Psoas muscle (tissue), 7 donors: ENCODE measurements at regions not wholly inside any gene's neighbourhood (a gene's known extent, or its start where the extent isn't known, plus 50 kb on each side); places are given as distances from the start of the nearest gene placed in this dataset.
"Not testable (repeated sequence)": the region's sequence is repeated elsewhere in the genome, so short reads cannot be mapped to it uniquely, and the experiment has no call there.

Experiments used
- ATAC-seq, 4 donors: fragments of 200-7000 bp; cut with Tn5 transposase; one replicate each; pipeline ENCODE4 v1.9.1; 2020; ENCODE audit warnings: moderate library complexity in 3 of 4, mild to moderate bottlenecking in 2 of 4
- DNase-seq, 2 donors: peaks; one replicate each; pipeline ENCODE4 v3.0.0-alpha.2; 2020
- H3K27ac ChIP-seq: fragments of 200-600 bp; one replicate; pipeline ENCODE4 v1.8.0; 2022
- H3K27me3 ChIP-seq, 3 donors: fragments of 200-600 bp in 1 of 3; one replicate each; pipeline versions ENCODE4 v1.6.1 to v1.8.0; 2013 to 2022; ENCODE audit warnings: low read length in 2 of 3, mild to moderate bottlenecking in 2 of 3, moderate library complexity in 1 of 3; ENCODE audit not compliant: insufficient read depth in 3 of 3
- H3K36me3 ChIP-seq, 2 donors: fragments of 200-600 bp in 1 of 2; one replicate each; pipeline versions ENCODE4 v1.6.1 to v1.8.0; 2013 to 2022; ENCODE audit warnings: low read depth in 1 of 2, mild to moderate bottlenecking in 1 of 2, moderate library complexity in 1 of 2; ENCODE audit not compliant: insufficient read depth in 1 of 2
- H3K4me1 ChIP-seq: fragments of 200-600 bp; one replicate; pipeline ENCODE4 v1.8.0; 2022
- H3K4me3 ChIP-seq: fragments of 200-600 bp; one replicate; pipeline ENCODE4 v1.8.0; 2022; ENCODE audit warnings: mild to moderate bottlenecking
- H3K9me3 ChIP-seq: fragments of 200-600 bp; one replicate; pipeline ENCODE4 v1.8.0; 2022
- CTCF ChIP-seq: fragments of 200-600 bp; IDR thresholded peaks from one replicate; pipeline ENCODE4 v1.8.0; 2022; ENCODE audit warnings: antibody characterized with exemption
- WGBS, 3 donors: extraction: QIAGEN DNeasy Blood & Tissue Kit; methylation state at CpG; one replicate each; pipeline versions ENCODE4 v1.1.6 to v1.1.7; 2013; 5-methylcytosine and 5-hydroxymethylcytosine counted together
- intact Hi-C, 2 donors: fragments of 100-400 bp; cut with DNase I; formaldehyde crosslinking; loops; one replicate each; pipeline versions ENCODE4 v1.11.0 to v1.14.2; 2022
- donor health status: healthy with polysubstance abuse.
- donor health status: DM: no; HTN: no; CAD: no; lungs with moderate emphysema.
- donor health status: Bipolar disorder and iron deficiency.
- donor health status: healthy.
- donor health status: DM: yes; HTN: yes; CAD: no.
- donor health status: DM: no; HTN: no; CAD: no.
- donor health status: DM: yes; HTN: yes; CAD: no.

GRCh38 chr3:171980578-171981270, 58.7 kb upstream of the FNDC3B start:
- Histone ChIP-seq H3K4me3 (no peak overlapping the region), H3K4me1 (no peaks in the 10 kb centered on the region), H3K27me3 (no peaks in the 10 kb centered on the region), H3K36me3 (no peaks in the 10 kb centered on the region), H3K9me3 (no peaks in the 10 kb centered on the region), H3K27ac (no peak overlapping the region)
- no peak for ATAC-seq
- intact Hi-C loops: no loop called here
- no peak for DNase-seq
- WGBS, 3 donors: 56 to 67% (median 60%) methylated on average over 2 of the region's 2 CpGs
- no peak for TF ChIP-seq CTCF

DNA sequence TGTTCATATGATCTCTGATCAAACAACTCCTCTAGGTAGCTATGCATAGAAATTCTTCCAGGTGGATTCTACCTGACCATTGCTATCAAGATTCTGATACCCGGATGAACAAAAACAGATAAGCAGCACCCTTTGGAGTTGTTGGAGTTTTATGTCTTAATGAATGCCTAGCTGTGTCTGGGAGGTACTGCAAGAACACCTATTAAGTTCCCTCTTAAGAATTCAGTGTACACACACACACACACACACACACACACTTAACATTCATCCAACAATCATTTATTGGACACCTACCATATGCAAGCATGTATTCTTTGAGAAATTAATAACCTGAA, 58.1 kb upstream of the FNDC3B start:
- ATAC-seq (no peak), DNase-seq (no peak)
- Histone ChIP-seq H3K9me3 (no peaks in the 10 kb centered on the region), H3K4me1 (no peaks in the 10 kb centered on the region), H3K36me3 (no peaks in the 10 kb centered on the region), H3K27ac (no peak overlapping the region), H3K4me3 (no peak overlapping the region), H3K27me3 (no peaks in the 10 kb centered on the region)
- no peak for TF ChIP-seq CTCF
- 83 to 94% (median 87%) methylated on average over 1 of the region's 1 CpG for WGBS, 3 donors
- intact Hi-C loops: no loop called here

DNA sequence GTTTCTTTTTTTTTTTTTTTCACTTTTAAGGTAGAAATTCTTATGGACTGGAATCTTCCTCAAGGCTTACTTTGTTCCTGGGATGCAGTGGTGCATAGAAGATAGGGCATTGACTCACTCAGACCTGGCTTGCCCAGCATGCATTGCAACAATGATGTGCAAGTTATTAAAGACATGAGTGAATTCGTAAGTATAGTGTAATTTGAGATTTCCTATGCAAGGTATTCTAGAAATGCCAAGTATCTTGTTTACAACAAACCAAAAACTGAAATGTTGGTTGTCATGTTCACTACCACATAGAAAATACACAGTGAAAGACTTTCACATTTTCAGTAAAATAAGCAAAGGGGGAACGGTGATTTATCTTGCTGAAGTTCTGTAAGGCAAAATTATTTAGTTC, 56.5 kb upstream of the FNDC3B start:
- intact Hi-C loops: no loop called here
- Histone ChIP-seq H3K4me1 (no peaks in the 10 kb centered on the region), H3K36me3 (no peaks in the 10 kb centered on the region), H3K4me3 (no peak overlapping the region), H3K27ac (no peak overlapping the region), H3K9me3 (no peaks in the 10 kb centered on the region), H3K27me3 (no peaks in the 10 kb centered on the region)
- no peak for DNase-seq
- ATAC-seq: no peak
- TF ChIP-seq CTCF: no peak
- 48 to 63% (median 59%) methylated on average over 2 of the region's 2 CpGs for WGBS, 3 donors

DNA sequence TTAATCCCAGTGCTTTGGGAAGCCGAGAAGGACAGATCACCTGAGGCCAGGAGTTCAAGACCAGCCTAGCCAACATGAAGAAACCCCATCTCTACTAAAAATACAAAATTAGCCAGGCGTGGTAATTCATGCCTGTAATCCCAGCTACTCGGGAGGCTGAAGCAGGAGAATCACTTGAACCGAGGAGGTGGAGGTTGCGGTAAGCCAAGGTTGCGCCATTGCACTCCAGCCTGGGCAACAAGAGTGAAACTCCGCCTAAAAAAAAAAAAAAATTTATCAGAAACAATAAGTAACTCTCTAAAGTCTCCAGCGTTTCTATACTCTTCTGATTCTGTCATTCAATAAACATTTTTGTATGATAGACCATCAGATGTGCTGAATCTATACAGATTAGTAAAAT, 55.7 kb upstream of the FNDC3B start:
- H3K4me1 ChIP-seq, H3K36me3 ChIP-seq, H3K27ac ChIP-seq, intact Hi-C loops, H3K9me3 ChIP-seq, H3K4me3 ChIP-seq, DNase-seq, H3K27me3 ChIP-seq, ATAC-seq: not testable (repeated sequence)
- WGBS, 3 donors: 84 to 89% (median 85%) methylated on average over 8 of the region's 8 CpGs

DNA sequence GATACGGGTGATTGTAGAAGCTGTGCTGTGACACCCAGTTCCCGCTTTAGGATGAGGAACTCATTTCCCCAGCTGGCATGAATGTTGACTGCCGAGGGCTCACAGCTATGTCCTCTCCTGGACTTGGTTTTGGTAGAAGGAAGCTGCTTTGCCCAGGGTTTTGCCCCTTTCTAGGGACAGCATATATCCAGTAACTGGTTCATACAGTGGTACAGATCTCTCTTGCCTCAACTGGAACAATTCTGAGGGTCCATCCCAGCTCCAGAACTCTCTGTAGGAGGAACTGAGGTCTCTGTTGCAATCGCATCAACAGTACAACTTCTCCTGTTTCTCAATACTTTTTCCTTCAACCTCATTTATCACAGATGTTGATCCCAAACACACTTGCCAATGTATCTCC, 54.5 kb upstream of the FNDC3B start:
- intact Hi-C loops: no loop called here
- no peak for TF ChIP-seq CTCF
- H3K4me1 ChIP-seq: no peaks in the 10 kb centered on the region
- ATAC-seq (peak in 1 of 4 donors; percentile 24), DNase-seq (no peak)
- no peaks in the 10 kb centered on the region for H3K27me3 ChIP-seq
- no peak overlapping the region for H3K4me3 ChIP-seq
- H3K36me3 ChIP-seq: no peaks in the 10 kb centered on the region
- no peaks in the 10 kb centered on the region for H3K9me3 ChIP-seq
- no peak overlapping the region for H3K27ac ChIP-seq
- WGBS, 3 donors: 87% methylated on average over 4 of the region's 4 CpGs
